ENCODE measurements at regions not wholly inside any gene's neighbourhood (a gene's known extent, or its start where the extent isn't known, plus 50 kb on each side); places are given as distances from the start of the nearest gene placed in this dataset.

GRCh38 chr14:51317373-51317772 is 77.3 kb downstream of the TMX1 start:
- TF ChIP-seq RAD21 (IDR thresholded peaks at IDR 0.05; ENCODE audit: low read depth), result no peak

GRCh38 chr14:51318813-51319597 is 79.0 kb downstream of the TMX1 start:
- TF ChIP-seq FOXM1 (IDR thresholded peaks at IDR 0.05; ENCODE audit: borderline replicate concordance, low read depth) (no peak), REST (IDR thresholded peaks at IDR 0.05; ENCODE audit: low read depth) (no peak), TEAD4 (IDR thresholded peaks at IDR 0.05) (no peak), TCF12 (IDR thresholded peaks at IDR 0.05; ENCODE audit: low read depth) (no peak), ZBTB7A (IDR thresholded peaks at IDR 0.05; ENCODE audit: low read depth) (no peak), USF1 (IDR thresholded peaks at IDR 0.05) (no peak), NFIC (IDR thresholded peaks at IDR 0.05) (no peak), EGR1 (IDR thresholded peaks at IDR 0.05) (no peak), EP300 (IDR thresholded peaks at IDR 0.05; ENCODE audit: borderline replicate concordance) (no peak), CEBPB (IDR thresholded peaks at IDR 0.05) (no peak), CREB1 (IDR thresholded peaks at IDR 0.05; ENCODE audit: low read depth) (no peak), TAF1 (IDR thresholded peaks at IDR 0.05; ENCODE audit: low read depth) (no peak), RAD21 (IDR thresholded peaks at IDR 0.05; ENCODE audit: low read depth) (no peak), MAX (IDR thresholded peaks at IDR 0.05) (no peak), YY1 (IDR thresholded peaks at IDR 0.05; ENCODE audit: low read depth) (no peak)

GRCh38 chr14:51321036-51321435 is 81.0 kb downstream of the TMX1 start:
- TF ChIP-seq TEAD4 (IDR thresholded peaks at IDR 0.05) (no peak), FOXM1 (IDR thresholded peaks at IDR 0.05; ENCODE audit: borderline replicate concordance, low read depth) (no peak), EP300 (IDR thresholded peaks at IDR 0.05; ENCODE audit: borderline replicate concordance) (no peak), YY1 (IDR thresholded peaks at IDR 0.05; ENCODE audit: low read depth) (no peak), NFIC (IDR thresholded peaks at IDR 0.05) (no peak), USF1 (IDR thresholded peaks at IDR 0.05) (no peak), MAX (IDR thresholded peaks at IDR 0.05) (no peak), CEBPB (IDR thresholded peaks at IDR 0.05) (no peak), CREB1 (IDR thresholded peaks at IDR 0.05; ENCODE audit: low read depth) (no peak), TAF1 (IDR thresholded peaks at IDR 0.05; ENCODE audit: low read depth) (no peak), TCF12 (IDR thresholded peaks at IDR 0.05; ENCODE audit: low read depth) (no peak), EGR1 (IDR thresholded peaks at IDR 0.05) (no peak), ZBTB7A (IDR thresholded peaks at IDR 0.05; ENCODE audit: low read depth) (no peak)

GRCh38 chr14:51323492-51323891 is 83.4 kb downstream of the TMX1 start:
- TF ChIP-seq NFIC (IDR thresholded peaks at IDR 0.05) (no peak), USF1 (IDR thresholded peaks at IDR 0.05) (no peak), FOXM1 (IDR thresholded peaks at IDR 0.05; ENCODE audit: borderline replicate concordance, low read depth) (no peak), EP300 (IDR thresholded peaks at IDR 0.05; ENCODE audit: borderline replicate concordance) (no peak), TCF12 (IDR thresholded peaks at IDR 0.05; ENCODE audit: low read depth) (no peak)

GRCh38 chr14:51327376-51327775 is 87.3 kb downstream of the TMX1 start:
- TF ChIP-seq CEBPB (IDR thresholded peaks at IDR 0.05) (no peak), YY1 (IDR thresholded peaks at IDR 0.05; ENCODE audit: low read depth) (no peak), REST (IDR thresholded peaks at IDR 0.05; ENCODE audit: low read depth) (no peak), NFIC (IDR thresholded peaks at IDR 0.05) (no peak)
